ENCODE measurements at regions not wholly inside any gene's neighbourhood (a gene's known extent, or its start where the extent isn't known, plus 50 kb on each side); places are given as distances from the start of the nearest gene placed in this dataset.

GRCh38 chr1:30360753-30361152 is 362.6 kb downstream of the MATN1 start:
- ChIA-PET CTCF (interaction anchor here (1.1 to 1.8 kb wide), 3 partner anchors 10 to 20 kb away, joined by 3 to 8 read pairs (median 3); no protein-coding TSS in a partner anchor), POLR2A (no interaction called here)
- H3K9me3 ChIP-seq: no peaks in the 10 kb centered on the region
- no peak overlapping the region for H3K4me2 ChIP-seq
- FAIRE-seq (no peak), DNase-seq (ENCODE audit: low read depth in 1 of 2, low spot score in 1 of 2) (no peak), ATAC-seq (no peak)
- TF ChIP-seq CHD2 (IDR thresholded peaks at IDR 0.05; ENCODE audit: low read length, partially characterized antibody) (no peak), HMGXB4 (CRISPR knock-in tag; IDR thresholded peaks at IDR 0.05; ENCODE audit: borderline replicate concordance) (no peak), ELK1 (IDR thresholded peaks at IDR 0.05; ENCODE audit: low read depth, low read length) (no peak), FOXS1 (CRISPR knock-in tag; IDR thresholded peaks at IDR 0.05) (no peak), FOSL2 (IDR thresholded peaks at IDR 0.05) (no peak), FOSL2 (CRISPR knock-in tag; IDR thresholded peaks at IDR 0.05) (no peak)
- H3K27ac ChIP-seq: no peak overlapping the region
- H3K4me3 ChIP-seq: no peak overlapping the region
- 63% methylated on average over 6 of the region's 7 CpGs for WGBS (ENCODE audit: missing lambda C conversion rate)
- no peaks in the 10 kb centered on the region for H3K4me1 ChIP-seq

GRCh38 chr1:30360281-30360680 is 363.1 kb downstream of the MATN1 start:
- H3K27ac ChIP-seq: no peak overlapping the region
- H3K4me2 ChIP-seq: no peak overlapping the region
- H3K4me3 ChIP-seq: no peak overlapping the region
- no peak for ATAC-seq
- no peaks in the 10 kb centered on the region for H3K4me1 ChIP-seq
- no peak for DNase-seq (ENCODE audit: low read depth in 1 of 2, low spot score in 1 of 2)
- WGBS (ENCODE audit: missing lambda C conversion rate): 77% methylated on average over 1 of the region's 2 CpGs
- TF ChIP-seq TFCP2L1 (CRISPR knock-in tag; IDR thresholded peaks at IDR 0.05): no peak
- no peak for TF ChIP-seq NFE2L2 (conservative IDR thresholded peaks at IDR 0.05; ENCODE audit: low read length)
- TF ChIP-seq BHLHE40 (IDR thresholded peaks at IDR 0.05; ENCODE audit: low read depth, low read length): no peak
- TF ChIP-seq FOSL2 (IDR thresholded peaks at IDR 0.05): no peak
- TF ChIP-seq FOSL2 (CRISPR knock-in tag; IDR thresholded peaks at IDR 0.05): no peak
- TF ChIP-seq ESRRA (IDR thresholded peaks at IDR 0.05; ENCODE audit: borderline replicate concordance, low read length): no peak
- no peak for TF ChIP-seq HOXB5 (CRISPR knock-in tag; IDR thresholded peaks at IDR 0.05)
- TF ChIP-seq RFX5 (IDR thresholded peaks at IDR 0.05): no peak
- ChIA-PET POLR2A (no interaction called here), CTCF (interaction anchor here (1.2 to 1.8 kb wide), 2 partner anchors 10 to 20 kb away, joined by 3 to 8 read pairs; no protein-coding TSS in a partner anchor)
- no peak for FAIRE-seq
- no peaks in the 10 kb centered on the region for H3K9me3 ChIP-seq

- POLR2A ChIA-PET: no interaction called here
- CTCF ChIA-PET: interaction anchor here (0.8 to 1.8 kb wide), 2 partner anchors 21 to 264 kb away, joined by 3 to 8 read pairs; no protein-coding TSS in a partner anchor
- FAIRE-seq: no peak
- Histone ChIP-seq H3K4me2 (no peak overlapping the region), H3K9me3 (no peaks in the 10 kb centered on the region), H3K4me1 (no peaks in the 10 kb centered on the region), H3K4me3 (no peak overlapping the region), H3K27ac (no peak overlapping the region)
- ATAC-seq: no peak
- no peak for DNase-seq (ENCODE audit: low read depth in 1 of 2, low spot score in 1 of 2)
- 10% methylated on average over 2 of the region's 12 CpGs for WGBS (ENCODE audit: missing lambda C conversion rate)
- no peak for TF ChIP-seq ZSCAN20 (CRISPR knock-in tag; IDR thresholded peaks at IDR 0.05)
- no peak for TF ChIP-seq RNF2 (IDR thresholded peaks at IDR 0.05; ENCODE audit: borderline replicate concordance, low read depth)
- no peak for TF ChIP-seq CTCF (IDR thresholded peaks at IDR 0.05)
- no peak for TF ChIP-seq HOXA7 (CRISPR knock-in tag; IDR thresholded peaks at IDR 0.05)
- no peak for TF ChIP-seq HES2 (IDR thresholded peaks at IDR 0.05)
- TF ChIP-seq NPAS2 (CRISPR knock-in tag; IDR thresholded peaks at IDR 0.05; ENCODE audit: borderline replicate concordance): no peak
- no peak for TF ChIP-seq MAX (IDR thresholded peaks at IDR 0.05)
- no peak for TF ChIP-seq NR3C1 (IDR thresholded peaks at IDR 0.05)
- no peak for TF ChIP-seq RCOR1 (IDR thresholded peaks at IDR 0.05; ENCODE audit: low read depth, low read length)
- no peak for TF ChIP-seq ZNF302 (CRISPR knock-in tag; IDR thresholded peaks at IDR 0.05)
- TF ChIP-seq CHD2 (IDR thresholded peaks at IDR 0.05; ENCODE audit: low read length, partially characterized antibody): no peak
- no peak for TF ChIP-seq HOXB5 (CRISPR knock-in tag; IDR thresholded peaks at IDR 0.05)
These were observed 363.7 kb downstream of the MATN1 start for GRCh38 chr1:30359539-30360220.
